ENCODE measurements at regions not wholly inside any gene's neighbourhood (a gene's known extent, or its start where the extent isn't known, plus 50 kb on each side); places are given as distances from the start of the nearest gene placed in this dataset.

DNA sequence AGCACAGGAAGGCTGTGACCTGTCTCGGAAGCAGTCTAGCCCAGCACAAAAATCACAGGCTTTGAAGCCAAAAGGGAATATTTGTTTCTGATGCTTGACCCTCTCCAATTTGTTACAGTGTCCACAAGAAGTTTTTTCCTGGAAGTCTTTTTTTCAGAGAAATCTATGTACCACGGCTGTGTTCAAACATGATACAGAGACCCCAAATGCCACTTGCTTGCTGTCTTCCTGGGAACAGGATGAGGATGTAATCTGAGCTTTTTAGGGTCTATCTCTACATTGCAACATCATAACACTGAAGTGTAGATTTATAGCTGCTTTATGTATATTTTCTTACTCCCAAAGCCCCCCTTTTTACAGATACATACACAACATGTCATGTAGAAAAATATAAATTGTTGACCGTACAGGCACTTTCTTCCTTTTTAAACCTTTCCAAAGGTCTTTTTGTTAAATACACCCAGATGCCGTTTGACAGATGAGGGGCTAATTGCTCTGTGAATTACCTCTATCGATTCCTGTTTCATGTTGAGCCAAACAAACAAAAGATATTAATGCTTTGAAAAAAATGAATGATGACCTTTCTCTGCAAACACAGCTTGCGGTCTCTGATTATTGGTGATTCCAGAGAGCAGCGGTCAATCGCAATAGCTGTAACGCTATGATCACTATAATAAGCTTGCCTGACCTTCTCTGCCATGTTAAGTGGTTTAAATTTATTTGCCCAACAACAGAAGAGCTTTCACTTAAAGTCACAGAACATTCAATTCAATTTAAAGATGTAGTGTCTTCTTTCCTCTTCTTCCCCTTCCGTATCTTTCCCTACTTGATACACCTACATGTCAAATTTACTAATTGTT is 875.9 kb upstream of the NR2F2 start:
- no peak overlapping the region for H3K4me3 ChIP-seq
- no peak for ATAC-seq
- H3K9me3 ChIP-seq = no peaks in the 10 kb centered on the region
- intact Hi-C loops (cut with DNase I) = no loop called here
- no peaks in the 10 kb centered on the region for H3K4me1 ChIP-seq
- H3K27me3 ChIP-seq = no peaks in the 10 kb centered on the region
- TF ChIP-seq CTCF (IDR thresholded peaks at IDR 0.05) = no peak
- no peaks in the 10 kb centered on the region for H3K36me3 ChIP-seq
- DNase-seq = no peak
- no peak overlapping the region for H3K27ac ChIP-seq

- no peak overlapping the region for H3K27ac ChIP-seq
Observed at GRCh38 chr15:95457520-95457919, 873.0 kb upstream of the NR2F2 start.

GRCh38 chr15:95458721-95459120 is 871.8 kb upstream of the NR2F2 start:
- no peak for ATAC-seq
- no peak overlapping the region for H3K4me3 ChIP-seq
- no peaks in the 10 kb centered on the region for H3K27me3 ChIP-seq
- DNase-seq = no peak
- H3K36me3 ChIP-seq = no peaks in the 10 kb centered on the region
- no peaks in the 10 kb centered on the region for H3K4me1 ChIP-seq
- H3K9me3 ChIP-seq = no peaks in the 10 kb centered on the region
- intact Hi-C loops (cut with DNase I) = no loop called here
- no peak for TF ChIP-seq CTCF (IDR thresholded peaks at IDR 0.05)
- no peak overlapping the region for H3K27ac ChIP-seq

More at GRCh38 chr15:95457520-95457919, 873.0 kb upstream of the NR2F2 start:
- TF ChIP-seq CTCF (IDR thresholded peaks at IDR 0.05) = no peak
- H3K4me3 ChIP-seq = no peak overlapping the region
- H3K36me3 ChIP-seq = no peaks in the 10 kb centered on the region
- ATAC-seq (no peak), DNase-seq (no peak)
- no peaks in the 10 kb centered on the region for H3K9me3 ChIP-seq
- no peaks in the 10 kb centered on the region for H3K27me3 ChIP-seq
- intact Hi-C loops (cut with DNase I) = no loop called here
- no peaks in the 10 kb centered on the region for H3K4me1 ChIP-seq

DNA sequence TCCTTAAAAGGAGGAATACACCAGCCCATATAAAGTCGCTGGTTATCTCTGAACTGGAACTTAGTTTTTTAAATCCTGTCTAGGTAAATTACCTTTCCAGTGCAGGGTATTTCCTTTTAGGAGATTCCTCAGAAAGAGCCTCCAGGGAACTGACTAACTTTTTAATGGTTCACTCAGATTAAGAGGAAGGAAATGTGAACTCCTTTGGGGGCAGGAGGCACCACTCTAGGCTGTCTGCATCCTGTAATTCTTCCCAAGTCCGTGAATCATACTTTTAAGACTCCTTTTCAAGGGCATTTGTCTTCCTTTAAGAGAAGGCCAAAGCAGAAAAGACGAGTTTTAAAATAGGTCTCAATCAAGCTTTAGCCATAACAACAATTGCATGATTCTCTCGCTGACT is 871.2 kb upstream of the NR2F2 start:
- DNase-seq = no peak

DNA sequence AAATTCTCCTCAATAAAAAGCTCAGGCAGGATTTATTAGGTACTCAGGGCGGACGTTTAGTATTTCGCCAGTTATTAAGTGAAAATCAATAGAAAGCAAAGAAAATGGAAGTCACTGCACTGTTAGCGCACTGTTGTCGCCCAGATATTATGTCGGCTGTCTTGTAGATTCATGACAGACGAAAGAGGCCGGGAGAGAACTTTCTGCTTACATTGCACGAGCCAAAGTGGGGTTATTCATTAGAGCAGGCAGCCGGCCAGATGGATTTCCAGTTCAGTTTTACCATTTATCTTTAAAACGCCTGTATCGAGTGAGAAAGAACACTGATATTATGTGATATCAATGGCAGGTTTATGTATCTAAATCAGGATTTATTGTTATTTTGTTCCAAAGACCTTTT is 866.0 kb upstream of the NR2F2 start:
- Histone ChIP-seq H3K36me3 (no peaks in the 10 kb centered on the region), H3K27me3 (no peaks in the 10 kb centered on the region), H3K4me1 (no peaks in the 10 kb centered on the region), H3K9me3 (no peaks in the 10 kb centered on the region), H3K27ac (no peak overlapping the region), H3K4me3 (no peak overlapping the region)
- ATAC-seq (no peak), DNase-seq (no peak)
- intact Hi-C loops (cut with DNase I) = no loop called here
- no peak for TF ChIP-seq CTCF (IDR thresholded peaks at IDR 0.05)

More for the DNA sequence above, 871.2 kb upstream of the NR2F2 start:
- intact Hi-C loops (cut with DNase I) = no loop called here
- Histone ChIP-seq H3K27ac (no peak overlapping the region), H3K4me3 (no peak overlapping the region), H3K4me1 (no peaks in the 10 kb centered on the region), H3K27me3 (no peaks in the 10 kb centered on the region), H3K9me3 (no peaks in the 10 kb centered on the region), H3K36me3 (no peaks in the 10 kb centered on the region)
- no peak for ATAC-seq
- TF ChIP-seq CTCF (IDR thresholded peaks at IDR 0.05) = no peak
